ENCODE measurements at regions not wholly inside any gene's neighbourhood (a gene's known extent, or its start where the extent isn't known, plus 50 kb on each side); places are given as distances from the start of the nearest gene placed in this dataset.
A peak's percentile ranks its signal among the peaks of the same experiment; 100 is the strongest.

- DNase-seq = peak; percentile 37
Observed at GRCh38 chr15:31474059-31474868, 147.6 kb downstream of the KLF13 start.

- no peak for DNase-seq
Observed at GRCh38 chr15:31476236-31476810, 149.7 kb downstream of the KLF13 start.

GRCh38 chr15:31476866-31477265 lies 150.2 kb downstream of the KLF13 start:
- DNase-seq = no peak

GRCh38 chr15:31477301-31477700 lies 150.7 kb downstream of the KLF13 start:
- DNase-seq = no peak

DNA sequence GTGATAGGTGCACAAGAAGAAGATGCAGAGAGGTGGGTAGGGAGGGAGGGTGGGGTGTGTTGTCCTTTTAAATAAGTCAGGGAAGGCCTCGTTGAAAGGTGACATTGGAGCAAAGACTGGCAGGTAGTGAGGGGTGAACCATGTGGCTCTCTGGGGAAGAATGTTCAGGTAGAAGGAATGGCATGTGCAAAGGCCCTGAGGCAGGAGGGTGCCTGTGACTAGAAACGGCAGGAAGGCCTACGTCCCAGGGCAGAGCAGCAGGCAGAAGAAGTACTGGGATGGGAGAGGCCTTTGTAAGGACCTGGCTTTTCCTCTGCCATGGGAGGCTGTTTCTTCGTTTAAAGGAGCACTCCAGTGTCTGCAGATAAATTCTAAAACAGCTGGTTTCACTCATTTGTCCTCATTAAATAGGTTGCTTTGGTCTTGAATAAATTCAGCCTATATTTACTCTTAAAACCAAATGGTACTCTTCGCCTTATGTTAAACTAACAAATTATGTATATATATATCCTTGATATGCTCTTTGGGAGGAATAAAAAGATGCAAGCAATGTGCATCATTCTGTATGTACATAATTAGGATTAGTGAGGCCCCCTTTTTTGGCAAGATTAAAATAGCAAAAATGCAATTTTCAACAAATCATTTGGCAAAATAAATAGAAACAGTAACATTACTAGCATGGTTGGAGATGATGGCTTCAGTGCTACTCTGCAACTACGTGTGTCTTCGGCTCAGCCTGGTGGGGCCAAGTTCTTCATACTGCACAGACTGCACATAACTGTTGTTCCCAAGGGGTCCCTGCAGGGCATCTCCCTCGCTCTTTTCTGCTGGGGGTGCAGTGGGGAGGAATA lies 151.4 kb downstream of the KLF13 start:
- DNase-seq = no peak

GRCh38 chr15:31478702-31479221 lies 152.1 kb downstream of the KLF13 start:
- DNase-seq = no peak

GRCh38 chr15:31480356-31481025 lies 153.9 kb downstream of the KLF13 start:
- DNase-seq = no peak

GRCh38 chr15:31481142-31481541 lies 154.5 kb downstream of the KLF13 start:
- no peak for DNase-seq

DNA sequence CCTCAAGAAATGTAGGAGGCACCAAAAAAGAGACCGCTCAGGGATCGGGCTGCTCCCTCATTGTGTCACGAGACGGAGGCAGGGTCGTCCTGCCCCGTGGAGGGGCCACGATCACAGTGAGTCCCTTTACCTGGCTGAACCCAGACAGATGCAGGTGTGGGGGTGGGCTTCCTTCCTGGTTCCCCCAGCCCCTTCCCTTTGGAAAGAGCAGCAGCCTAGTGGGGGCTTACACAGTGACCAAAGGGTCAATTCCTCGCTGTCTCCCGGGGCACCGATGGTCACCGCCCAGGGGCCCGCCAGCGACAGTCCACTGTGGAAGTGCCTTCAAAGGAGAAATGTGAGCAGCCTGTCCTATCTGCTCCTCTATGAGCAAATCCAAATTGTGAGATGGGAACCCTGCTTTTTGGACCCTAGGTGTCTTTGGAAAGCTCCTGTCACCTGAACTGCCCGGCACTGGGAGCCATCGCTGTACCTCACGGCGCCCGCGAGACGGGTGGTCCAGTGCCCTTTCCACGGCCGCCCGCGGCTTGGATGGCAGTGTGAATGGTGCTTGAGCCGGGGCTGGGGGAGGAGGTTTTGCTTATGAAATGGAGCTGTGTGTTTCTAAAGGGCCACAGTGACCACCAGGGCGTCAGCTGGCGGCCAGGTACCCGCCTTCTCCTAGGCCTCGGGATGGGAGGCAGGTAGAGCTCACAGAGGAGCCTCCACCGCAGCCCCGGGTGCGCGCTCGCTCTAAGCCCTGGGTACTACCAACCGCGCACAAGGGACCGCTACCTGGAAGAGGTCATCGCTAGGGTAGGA lies 155.7 kb downstream of the KLF13 start:
- DNase-seq = no peak

GRCh38 chr15:31483053-31483985 lies 156.7 kb downstream of the KLF13 start:
- peak; percentile 50 for DNase-seq

DNA sequence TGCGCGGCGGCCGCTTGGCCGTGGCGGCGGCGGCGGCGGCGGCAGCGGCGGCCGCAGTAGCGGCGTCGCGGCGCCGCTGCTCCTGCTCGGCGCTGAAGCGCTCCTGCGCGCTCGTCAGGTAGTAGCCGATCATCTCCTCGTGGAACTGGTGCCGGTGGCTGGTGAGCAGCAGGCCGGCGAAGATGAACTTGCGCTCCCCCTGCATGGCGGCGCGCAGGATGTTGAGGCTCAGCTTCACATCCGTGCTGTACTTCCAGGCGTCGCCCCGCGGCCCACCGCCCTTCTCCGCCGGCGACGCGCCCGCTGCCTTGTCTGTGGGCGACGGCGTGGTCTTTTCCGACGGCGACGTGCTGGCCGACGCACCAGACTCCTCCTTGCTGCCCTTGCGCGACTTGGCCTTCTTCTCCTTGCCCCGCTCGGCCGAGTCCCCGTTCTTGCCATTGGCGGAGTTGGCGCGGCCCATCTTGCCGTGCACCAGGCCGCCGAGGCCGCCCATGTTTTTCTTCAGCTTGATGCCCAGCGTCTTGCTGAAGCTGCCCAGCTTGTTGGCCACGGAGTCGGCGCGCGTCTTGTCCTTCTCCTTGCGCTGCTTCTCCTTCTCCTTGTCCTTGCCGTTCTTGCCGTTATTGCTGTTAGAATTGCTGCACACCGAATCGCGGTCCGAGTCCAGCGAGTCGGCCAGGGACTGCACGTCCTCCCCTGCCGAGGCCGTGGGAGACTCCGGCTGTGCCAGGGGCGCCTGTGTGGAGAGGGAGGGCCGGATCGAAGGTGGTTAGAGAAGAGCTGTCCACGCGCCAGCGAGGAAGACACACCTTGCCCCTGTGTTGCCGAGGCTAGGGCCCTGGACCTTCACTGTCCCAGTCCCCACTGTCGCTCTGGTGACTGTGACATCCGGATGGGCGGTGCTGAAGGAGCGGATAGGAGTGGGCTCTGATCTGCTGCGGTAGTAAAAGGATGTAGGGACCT lies 157.6 kb downstream of the KLF13 start:
- peak; percentile 46 for DNase-seq

GRCh38 chr15:31484986-31485385 lies 158.4 kb downstream of the KLF13 start:
- no peak for DNase-seq

DNA sequence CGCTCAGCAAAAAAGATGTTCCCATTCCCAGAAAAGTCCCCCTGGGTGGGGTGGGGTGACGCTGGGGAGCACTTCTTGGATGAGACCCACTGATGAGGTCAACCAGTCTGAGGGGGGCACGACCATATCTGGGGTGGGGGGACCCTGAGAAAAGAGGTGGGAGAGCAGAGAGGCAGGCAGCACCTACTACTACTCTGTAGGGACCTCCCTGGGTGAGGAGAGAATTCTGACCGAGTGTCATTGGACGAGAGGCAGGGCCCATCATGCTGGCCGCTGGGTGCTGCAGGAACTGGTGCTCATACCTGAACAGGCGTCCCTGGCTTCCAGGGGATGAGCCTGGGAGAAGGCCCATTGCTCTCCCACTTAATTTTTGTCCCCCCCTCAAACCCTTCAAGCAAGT lies 158.8 kb downstream of the KLF13 start:
- no peak for DNase-seq

DNA sequence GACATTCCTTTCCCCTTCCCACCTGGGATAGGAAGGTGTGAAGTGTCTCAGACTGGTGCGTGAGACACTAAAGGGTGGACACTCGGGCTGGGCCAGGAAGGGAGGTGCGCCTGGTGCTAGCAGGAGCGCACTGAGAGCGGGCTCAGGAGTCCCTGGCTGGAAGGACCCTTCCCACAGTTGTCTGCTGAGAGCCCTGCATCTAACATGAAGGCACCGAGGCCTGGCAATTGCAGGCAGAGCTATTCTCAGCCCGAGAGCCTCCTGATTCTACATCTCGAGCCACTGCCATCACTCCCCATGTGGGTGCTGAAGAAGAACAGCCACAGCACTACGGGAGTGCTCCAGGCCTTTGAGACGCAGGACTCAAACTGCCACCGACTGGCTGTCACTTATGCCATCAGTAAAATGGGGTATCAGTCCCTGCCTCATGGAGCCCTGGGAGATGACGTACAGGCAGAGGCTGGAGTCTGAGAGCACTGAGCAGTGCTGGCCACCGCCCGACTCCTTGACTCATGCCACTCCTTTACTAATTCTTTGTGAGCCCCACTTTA lies 159.4 kb downstream of the KLF13 start:
- no peak for DNase-seq

- DNase-seq = no peak
Observed at GRCh38 chr15:31486506-31486905, 159.9 kb downstream of the KLF13 start.

GRCh38 chr15:31486906-31487695 lies 160.5 kb downstream of the KLF13 start:
- no peak for DNase-seq

- DNase-seq = no peak
Observed at GRCh38 chr15:31487811-31488436, 161.3 kb downstream of the KLF13 start.

All from CD4-positive, alpha-beta T cell treated with Interleukin-21 for 1 hour (primary cell).